ENCODE measurements at regions not wholly inside any gene's neighbourhood (a gene's known extent, or its start where the extent isn't known, plus 50 kb on each side); places are given as distances from the start of the nearest gene placed in this dataset. TPM values are rescaled to one million over a fixed set of nuclear protein-coding genes. Genes with fewer than 3 reads are reported as not detected.

- CTCF ChIA-PET (ENCODE audit: unreplicated experiment): no interaction called here
- Histone ChIP-seq H3K4me3 (ENCODE audit: low read depth, low read length, poor library complexity, severe bottlenecking) (no peak overlapping the region), H3K79me2 (ENCODE audit: insufficient read depth, low read depth, low read length) (no peaks in the 10 kb centered on the region), H3K27ac (ENCODE audit: low read depth, low read length, poor library complexity, severe bottlenecking) (no peak overlapping the region), H3K9me3 (ENCODE audit: low read length) (no peaks in the 10 kb centered on the region), H3K4me2 (ENCODE audit: low read length) (no peak overlapping the region), H4K20me1 (ENCODE audit: insufficient read depth, low read length) (no peaks in the 10 kb centered on the region), H2AFZ (ENCODE audit: low read length) (no peak overlapping the region), H3K9me2 (ENCODE audit: insufficient read depth, low read length) (no peaks in the 10 kb centered on the region), H3K36me3 (ENCODE audit: insufficient read depth, low read length) (no peaks in the 10 kb centered on the region), H3K4me1 (ENCODE audit: insufficient read depth, low read length, poor library complexity, severe bottlenecking) (no peaks in the 10 kb centered on the region)
- no TSS peak for BruUV-seq (replicated peaks)
- TF ChIP-seq, protein P1, sequence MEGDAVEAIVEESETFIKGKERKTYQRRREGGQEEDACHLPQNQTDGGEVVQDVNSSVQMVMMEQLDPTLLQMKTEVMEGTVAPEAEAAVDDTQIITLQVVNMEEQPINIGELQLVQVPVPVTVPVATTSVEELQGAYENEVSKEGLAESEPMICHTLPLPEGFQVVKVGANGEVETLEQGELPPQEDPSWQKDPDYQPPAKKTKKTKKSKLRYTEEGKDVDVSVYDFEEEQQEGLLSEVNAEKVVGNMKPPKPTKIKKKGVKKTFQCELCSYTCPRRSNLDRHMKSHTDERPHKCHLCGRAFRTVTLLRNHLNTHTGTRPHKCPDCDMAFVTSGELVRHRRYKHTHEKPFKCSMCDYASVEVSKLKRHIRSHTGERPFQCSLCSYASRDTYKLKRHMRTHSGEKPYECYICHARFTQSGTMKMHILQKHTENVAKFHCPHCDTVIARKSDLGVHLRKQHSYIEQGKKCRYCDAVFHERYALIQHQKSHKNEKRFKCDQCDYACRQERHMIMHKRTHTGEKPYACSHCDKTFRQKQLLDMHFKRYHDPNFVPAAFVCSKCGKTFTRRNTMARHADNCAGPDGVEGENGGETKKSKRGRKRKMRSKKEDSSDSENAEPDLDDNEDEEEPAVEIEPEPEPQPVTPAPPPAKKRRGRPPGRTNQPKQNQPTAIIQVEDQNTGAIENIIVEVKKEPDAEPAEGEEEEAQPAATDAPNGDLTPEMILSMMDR (conservative IDR thresholded peaks at IDR 0.05; ENCODE audit: low read length): no peak
- TF ChIP-seq EZH2phosphoT487 (IDR thresholded peaks at IDR 0.05; ENCODE audit: borderline replicate concordance, low read depth, low read length): no peak
- DNase-seq (ENCODE audit: low spot score): no peak
- POLR2A ChIA-PET: no interaction called here
- intact Hi-C loops (cut with micrococcal nuclease; ENCODE audit: unreplicated experiment): no loop called here
Measured at GRCh38 chr18:78927616-78928015, 52.0 kb upstream of the SALL3 start.

DNA sequence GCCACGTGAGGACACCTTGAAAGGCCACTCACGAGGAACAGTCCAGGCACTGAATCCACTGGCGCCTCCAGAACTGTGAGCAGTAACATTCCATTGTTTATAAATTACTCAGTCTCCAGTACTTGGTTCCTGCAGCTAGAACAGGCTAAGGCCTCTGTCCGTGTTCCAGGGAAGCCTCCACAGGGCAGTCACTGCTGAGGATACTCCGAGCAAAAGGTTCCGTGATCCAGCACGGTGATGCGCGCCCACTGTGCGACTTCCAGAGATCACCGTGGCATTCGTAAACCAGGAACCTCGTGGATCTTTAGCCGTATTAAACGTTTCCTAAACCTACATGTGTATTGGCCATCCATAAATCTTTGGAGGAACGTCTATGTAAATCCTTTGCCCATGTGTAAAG lies 51.5 kb upstream of the SALL3 start:
- H3K36me3 ChIP-seq (ENCODE audit: insufficient read depth, low read length): no peaks in the 10 kb centered on the region
- POLR2A ChIA-PET: no interaction called here

DNA sequence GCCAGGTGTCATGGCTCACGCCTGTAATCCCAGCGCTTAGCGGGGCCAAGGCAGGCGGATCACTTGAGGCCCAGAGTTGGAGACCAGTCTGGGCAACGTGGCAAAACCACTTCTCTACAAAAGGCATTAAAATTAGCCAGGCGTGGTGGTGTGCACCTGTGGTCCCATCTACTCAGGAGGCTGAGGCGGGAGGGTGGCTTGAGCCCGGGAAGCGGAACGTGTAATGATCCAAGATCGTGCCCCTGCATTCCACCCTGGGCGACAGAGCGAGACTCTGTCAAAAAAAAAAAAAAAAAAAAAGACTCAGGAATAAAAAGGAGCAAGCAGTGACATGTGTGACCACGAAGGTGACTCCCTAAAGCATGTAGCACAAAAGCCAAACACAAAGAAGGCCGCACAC lies 50.1 kb upstream of the SALL3 start:
- Histone ChIP-seq H3K9me3 (ENCODE audit: low read length) (no peaks in the 10 kb centered on the region), H3K27ac (ENCODE audit: low read depth, low read length, poor library complexity, severe bottlenecking) (no peak overlapping the region), H3K79me2 (ENCODE audit: insufficient read depth, low read depth, low read length) (no peaks in the 10 kb centered on the region), H3K4me1 (ENCODE audit: insufficient read depth, low read length, poor library complexity, severe bottlenecking) (no peaks in the 10 kb centered on the region), H3K9me2 (ENCODE audit: insufficient read depth, low read length) (no peaks in the 10 kb centered on the region), H3K4me2 (ENCODE audit: low read length) (no peak overlapping the region), H3K36me3 (ENCODE audit: insufficient read depth, low read length) (no peaks in the 10 kb centered on the region), H2AFZ (ENCODE audit: low read length) (no peak overlapping the region), H4K20me1 (ENCODE audit: insufficient read depth, low read length) (no peaks in the 10 kb centered on the region), H3K4me3 (ENCODE audit: low read depth, low read length, poor library complexity, severe bottlenecking) (no peak overlapping the region)
- TF ChIP-seq, protein P1 (conservative IDR thresholded peaks at IDR 0.05; ENCODE audit: low read length): no peak
- no peak for TF ChIP-seq EZH2phosphoT487 (IDR thresholded peaks at IDR 0.05; ENCODE audit: borderline replicate concordance, low read depth, low read length)
- BruUV-seq (replicated peaks): no TSS peak
- ChIA-PET CTCF (ENCODE audit: unreplicated experiment) (no interaction called here), POLR2A (no interaction called here)
- intact Hi-C loops (cut with micrococcal nuclease; ENCODE audit: unreplicated experiment): no loop called here
- DNase-seq (ENCODE audit: low spot score): no peak

More for the DNA sequence above, 51.5 kb upstream of the SALL3 start:
- H2AFZ ChIP-seq (ENCODE audit: low read length): no peak overlapping the region
- no peaks in the 10 kb centered on the region for H3K9me2 ChIP-seq (ENCODE audit: insufficient read depth, low read length)
- no peak for DNase-seq (ENCODE audit: low spot score)
- no TSS peak for BruUV-seq (replicated peaks)
- no peaks in the 10 kb centered on the region for H3K4me1 ChIP-seq (ENCODE audit: insufficient read depth, low read length, poor library complexity, severe bottlenecking)
- H3K27ac ChIP-seq (ENCODE audit: low read depth, low read length, poor library complexity, severe bottlenecking): no peak overlapping the region
- CTCF ChIA-PET (ENCODE audit: unreplicated experiment): no interaction called here
- H3K4me2 ChIP-seq (ENCODE audit: low read length): no peak overlapping the region
- no peaks in the 10 kb centered on the region for H3K9me3 ChIP-seq (ENCODE audit: low read length)
- no peaks in the 10 kb centered on the region for H3K79me2 ChIP-seq (ENCODE audit: insufficient read depth, low read depth, low read length)
- intact Hi-C loops (cut with micrococcal nuclease; ENCODE audit: unreplicated experiment): no loop called here
- TF ChIP-seq, protein P1 (conservative IDR thresholded peaks at IDR 0.05; ENCODE audit: low read length): no peak
- no peak for TF ChIP-seq EZH2phosphoT487 (IDR thresholded peaks at IDR 0.05; ENCODE audit: borderline replicate concordance, low read depth, low read length)
- H4K20me1 ChIP-seq (ENCODE audit: insufficient read depth, low read length): no peaks in the 10 kb centered on the region
- no peak overlapping the region for H3K4me3 ChIP-seq (ENCODE audit: low read depth, low read length, poor library complexity, severe bottlenecking)

Small RNAs in the stretch of these regions (small RNA-seq; reads per million reads assigned to genes)
- not detected for gene RF00019
- gene RF00402: not detected
- gene RNA5SP461: not detected
- gene RNU6-655P: not detected
